HTR-8/SVneo (cell line): ENCODE measurements at regions not wholly inside any gene's neighbourhood (a gene's known extent, or its start where the extent isn't known, plus 50 kb on each side); places are given as distances from the start of the nearest gene placed in this dataset.
"Not testable (repeated sequence)": the region's sequence is repeated elsewhere in the genome, so short reads cannot be mapped to it uniquely, and the experiment has no call there.

Experiments used
- DNase-seq: peaks from one replicate; pipeline ENCODE4 v3.0.0; 2011; ENCODE audit warnings: low spot score, mixed read lengths; ENCODE audit not compliant: insufficient read length
- FAIRE-seq: peaks from 2 replicates; lab custom pipeline; 2011; peaks lifted over from hg19 to GRCh38; lab: Jason Lieb, UNC

- FAIRE-seq: not testable (repeated sequence)
Measured at GRCh38 chr6:112689183-112689858, 342.2 kb downstream of the RFPL4B start.

DNA sequence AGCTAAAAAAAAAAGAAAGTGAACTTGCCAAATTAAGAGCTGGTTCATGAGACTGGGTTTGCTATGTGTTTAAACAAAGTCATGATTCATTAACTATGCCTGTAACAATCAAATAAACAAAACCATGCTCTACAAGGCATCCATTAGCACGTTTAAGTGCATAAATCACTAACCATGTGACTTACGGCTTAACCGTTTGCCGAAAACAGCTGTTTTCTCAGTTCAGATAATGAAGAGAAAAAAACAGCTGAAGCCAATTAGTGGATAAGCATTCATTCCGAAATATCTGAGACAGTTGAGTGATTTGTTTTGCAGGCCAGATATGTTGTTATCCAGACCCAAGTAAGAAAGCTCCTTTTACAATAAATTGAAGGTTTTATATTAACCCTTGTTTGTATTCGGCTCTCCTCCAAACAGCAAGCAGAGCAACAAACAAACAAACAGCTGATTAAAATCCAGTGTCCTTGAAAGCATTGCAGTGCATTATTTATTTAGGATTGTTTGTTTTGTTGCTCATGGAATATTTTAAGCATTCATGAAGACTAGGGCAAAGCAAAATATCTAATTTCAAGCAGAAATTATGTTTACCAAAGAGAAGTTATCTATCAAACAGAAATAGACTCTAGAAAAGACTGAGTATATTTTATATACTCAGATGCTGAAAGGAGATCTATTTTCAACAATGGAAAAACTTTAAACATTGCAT lies 343.5 kb downstream of the RFPL4B start:
- DNase-seq (peak; percentile 25), FAIRE-seq (no peak)

More at GRCh38 chr6:112689183-112689858, 342.2 kb downstream of the RFPL4B start:
- not testable (repeated sequence) for DNase-seq

DNA sequence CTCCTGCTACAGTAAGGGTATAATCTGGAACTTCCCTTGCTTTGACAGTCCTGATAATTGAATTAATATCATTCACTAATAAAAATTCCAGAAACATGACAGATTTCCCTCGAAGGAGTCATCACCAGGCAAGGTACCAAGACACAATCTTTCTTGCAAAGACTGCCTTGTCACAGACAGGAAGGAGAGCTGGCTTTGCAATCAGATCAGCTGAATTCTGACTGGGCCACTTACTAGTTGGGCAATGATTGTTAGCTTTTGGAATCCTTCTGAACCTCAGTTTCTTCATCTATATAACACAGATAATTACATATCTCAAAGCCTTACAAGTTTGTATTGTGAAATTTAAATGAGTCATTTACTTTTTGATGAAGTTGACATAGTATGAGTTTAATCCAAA lies 344.2 kb downstream of the RFPL4B start:
- DNase-seq (peak; percentile 73), FAIRE-seq (no peak)

GRCh38 chr6:112695001-112695400 lies 347.9 kb downstream of the RFPL4B start:
- FAIRE-seq: no peak

DNA sequence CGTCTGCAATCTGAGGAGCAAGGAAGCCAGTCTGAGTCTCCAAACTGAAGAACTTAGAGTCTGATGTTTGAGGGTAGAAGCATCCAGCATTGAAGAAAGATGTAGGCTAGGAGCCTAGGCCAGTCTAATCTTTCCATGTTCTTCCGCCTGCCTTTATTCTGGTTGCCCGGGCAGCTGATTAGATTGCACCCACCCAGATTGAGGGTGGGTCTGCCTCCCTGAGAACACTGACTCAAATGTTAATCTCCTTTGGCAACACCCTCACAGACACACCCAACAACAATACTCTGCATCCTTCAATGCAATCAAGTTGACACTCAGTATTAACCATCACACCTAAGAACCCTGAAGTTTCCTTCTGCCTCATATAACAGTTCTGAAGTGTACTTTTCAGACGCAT lies 350.1 kb downstream of the RFPL4B start:
- FAIRE-seq (no peak), DNase-seq (no peak)

More at GRCh38 chr6:112695001-112695400, 347.9 kb downstream of the RFPL4B start:
- DNase-seq: no peak

GRCh38 chr6:112701201-112701600 lies 354.1 kb downstream of the RFPL4B start:
- FAIRE-seq (peak; percentile 76), DNase-seq (peak; percentile 45)

DNA sequence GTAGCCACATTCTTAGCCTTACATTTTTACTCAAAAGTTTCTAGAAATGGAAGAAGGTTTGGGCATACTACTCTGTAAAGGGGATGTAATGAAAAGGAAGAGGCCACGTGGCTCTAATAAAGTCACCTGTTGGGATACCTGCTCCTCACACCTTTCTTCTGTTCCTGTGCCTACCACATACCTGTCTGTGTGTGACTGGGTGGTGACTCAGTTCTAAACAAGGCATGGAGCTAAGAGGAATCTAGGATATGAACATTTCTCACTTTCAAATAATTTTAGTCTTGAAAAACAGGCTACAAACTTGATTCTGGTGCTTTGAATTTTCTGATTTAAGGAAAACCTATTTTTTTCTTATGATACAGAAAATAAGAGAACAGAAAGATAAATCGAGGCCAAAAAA lies 363.6 kb downstream of the RFPL4B start:
- FAIRE-seq (no peak), DNase-seq (no peak)

DNA sequence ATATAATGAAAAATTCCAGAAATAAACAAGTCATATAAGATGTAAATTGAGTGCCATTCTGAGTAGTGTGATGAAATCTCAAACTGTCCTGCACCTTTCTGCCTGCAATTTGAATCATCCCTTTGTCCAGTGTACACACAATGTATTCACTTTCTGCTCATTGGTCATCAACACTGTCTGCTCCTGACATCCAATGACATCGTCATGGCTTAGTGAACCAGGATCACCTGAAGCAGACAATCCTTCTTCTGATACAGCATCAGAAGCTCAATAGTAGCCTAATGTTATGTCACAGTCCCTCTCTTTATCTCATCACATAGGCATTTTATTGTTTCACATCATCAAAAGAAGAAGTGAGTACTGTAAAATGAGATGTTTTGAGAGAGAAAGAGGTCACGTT lies 366.3 kb downstream of the RFPL4B start:
- DNase-seq (no peak), FAIRE-seq (peak; percentile 76)

- no peak for FAIRE-seq
- no peak for DNase-seq
Measured at GRCh38 chr6:112717401-112717800, 370.3 kb downstream of the RFPL4B start.

DNA sequence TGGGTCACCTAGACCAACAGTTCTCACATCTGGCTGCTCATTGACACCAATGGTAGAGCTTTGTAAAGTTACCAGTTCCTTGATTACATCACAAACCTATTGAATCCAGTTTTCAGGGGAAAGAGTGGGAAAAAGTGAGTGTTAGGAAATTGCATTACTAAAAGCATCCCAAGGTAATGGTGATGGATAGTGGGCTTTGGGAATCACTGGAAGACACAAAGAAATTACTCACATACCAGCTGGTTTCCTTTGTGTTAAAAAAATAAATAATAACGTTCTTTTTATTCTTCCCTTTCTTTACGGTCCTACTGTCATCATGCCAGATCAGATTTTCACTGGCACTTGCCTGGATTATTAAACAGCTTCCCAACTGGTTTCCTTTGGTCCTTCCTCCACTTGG lies 370.7 kb downstream of the RFPL4B start:
- FAIRE-seq (no peak), DNase-seq (no peak)

DNA sequence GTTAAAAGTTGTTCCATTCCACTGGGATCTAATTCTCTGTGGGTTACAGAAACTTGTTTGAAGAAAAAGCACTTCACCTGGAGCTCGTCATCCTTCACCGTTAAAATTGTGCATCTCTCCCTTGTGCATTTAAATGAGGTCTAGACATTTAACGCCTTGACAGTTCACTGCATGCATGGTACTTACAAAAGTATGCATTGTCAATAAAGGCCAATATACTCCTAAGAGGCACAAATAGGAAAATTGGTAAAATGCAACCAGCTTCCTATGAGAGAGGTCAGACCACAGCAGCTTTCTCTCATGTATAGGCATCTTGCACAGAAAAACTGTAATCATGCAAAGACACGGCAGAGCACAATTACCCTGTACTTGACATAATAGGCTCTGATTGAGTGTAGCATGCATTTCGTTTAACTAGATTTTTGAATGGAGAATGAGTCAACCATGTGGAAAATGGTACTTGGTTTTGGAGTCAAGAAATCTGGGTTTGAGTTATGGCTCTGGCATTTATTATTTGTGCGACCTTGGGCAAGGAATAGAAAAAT lies 378.5 kb downstream of the RFPL4B start:
- FAIRE-seq: no peak
- DNase-seq: no peak

DNA sequence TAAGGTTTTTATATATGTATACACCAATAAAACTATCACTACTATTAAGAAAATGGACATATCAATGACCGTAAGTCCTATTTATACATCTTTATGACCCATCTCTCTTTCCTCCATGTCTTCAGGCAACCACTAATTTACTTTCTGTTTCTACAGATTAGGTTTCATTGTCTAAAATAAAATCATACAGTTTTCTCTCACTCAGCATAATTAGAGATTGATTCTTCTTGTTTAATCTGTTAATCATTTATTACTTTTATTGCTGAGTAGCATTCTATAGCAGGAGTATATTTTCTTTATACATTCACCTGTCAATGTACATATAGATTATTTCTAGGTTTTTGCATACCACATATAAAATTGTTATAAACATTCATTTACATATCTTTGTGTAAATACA lies 388.0 kb downstream of the RFPL4B start:
- DNase-seq (no peak), FAIRE-seq (no peak)

DNA sequence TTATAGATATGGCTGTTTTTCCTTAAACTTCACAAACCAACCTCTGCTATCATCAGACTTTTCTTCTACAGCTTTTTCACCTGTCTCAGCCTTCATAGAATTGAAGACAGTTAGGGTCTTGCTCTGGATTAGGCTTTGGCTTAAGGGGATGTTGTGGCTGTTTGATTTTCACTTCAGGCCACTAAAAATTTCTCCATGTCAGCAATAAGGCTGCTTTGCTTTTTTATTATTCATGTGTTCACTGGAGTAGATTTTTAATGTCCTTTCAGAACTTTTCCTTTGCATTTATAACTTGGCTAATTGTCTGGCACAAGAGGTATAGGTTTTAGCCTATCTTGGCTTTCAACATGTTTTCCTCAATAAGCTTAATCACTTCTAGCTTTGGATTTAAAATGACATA lies 392.6 kb downstream of the RFPL4B start:
- FAIRE-seq: no peak

GRCh38 chr6:112743323-112743722 lies 396.2 kb downstream of the RFPL4B start:
- FAIRE-seq: no peak

More for the DNA sequence above, 392.6 kb downstream of the RFPL4B start:
- no peak for DNase-seq

DNA sequence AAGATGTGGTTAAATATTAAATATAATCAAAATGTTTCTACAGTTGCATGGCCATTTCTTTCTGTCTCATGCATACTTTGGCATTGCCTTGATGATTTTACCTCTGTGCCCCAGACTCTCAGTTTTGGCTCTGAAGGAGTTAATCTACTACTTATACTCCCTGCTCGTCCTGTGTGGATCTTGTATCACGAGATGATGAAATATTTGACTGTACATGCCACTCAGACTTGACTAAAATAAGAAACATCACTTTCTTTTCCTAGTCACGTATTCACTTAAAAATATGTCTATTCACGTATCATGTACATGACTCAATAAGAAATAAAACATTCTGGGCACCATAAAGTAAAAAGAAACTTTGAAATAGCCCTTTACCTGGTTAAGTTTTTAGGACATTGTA lies 397.7 kb downstream of the RFPL4B start:
- no peak for DNase-seq
- no peak for FAIRE-seq

More at GRCh38 chr6:112743323-112743722, 396.2 kb downstream of the RFPL4B start:
- no peak for DNase-seq

GRCh38 chr6:112745765-112746164 lies 398.6 kb downstream of the RFPL4B start:
- FAIRE-seq: no peak

DNA sequence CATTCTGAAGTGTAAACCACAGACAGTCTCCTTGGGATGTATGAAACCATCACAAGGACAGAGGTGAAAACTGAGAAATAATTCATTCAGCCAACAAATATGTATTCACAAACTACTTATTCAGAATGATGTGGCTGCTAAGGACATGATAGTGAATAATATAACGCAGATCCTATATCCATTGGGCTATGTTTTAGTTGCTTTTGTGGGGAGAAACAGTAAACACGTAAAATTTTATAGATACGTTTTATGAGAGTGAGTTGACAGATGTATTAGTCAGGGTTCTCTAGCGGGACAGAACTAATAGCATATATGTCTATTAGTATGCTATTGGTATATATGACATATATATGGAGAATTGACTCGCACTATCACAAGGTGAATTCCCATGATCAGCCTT lies 402.5 kb downstream of the RFPL4B start:
- DNase-seq (no peak), FAIRE-seq (no peak)

More at GRCh38 chr6:112745765-112746164, 398.6 kb downstream of the RFPL4B start:
- DNase-seq: no peak

DNA sequence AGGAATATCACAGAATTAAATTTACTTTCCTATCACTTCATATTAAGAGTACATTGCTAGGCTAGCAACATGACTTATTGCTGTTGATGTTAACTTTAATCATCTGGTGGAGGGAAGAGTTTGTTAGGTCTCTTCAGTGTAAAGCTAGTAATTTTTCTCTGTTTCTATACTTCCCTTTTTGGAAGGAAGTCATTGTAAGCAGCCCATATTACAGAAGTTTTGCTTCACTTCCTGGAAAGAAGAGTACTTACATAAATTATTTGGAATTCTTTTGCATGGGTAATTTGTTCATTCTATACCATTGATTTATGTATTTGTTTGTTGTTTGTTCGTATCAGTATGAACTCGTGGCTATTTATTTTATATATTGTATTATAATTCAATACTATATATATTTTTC lies 405.2 kb downstream of the RFPL4B start:
- DNase-seq (no peak), FAIRE-seq (no peak)

- FAIRE-seq: no peak
- no peak for DNase-seq
Measured at GRCh38 chr6:112752791-112753190, 405.7 kb downstream of the RFPL4B start.

DNA sequence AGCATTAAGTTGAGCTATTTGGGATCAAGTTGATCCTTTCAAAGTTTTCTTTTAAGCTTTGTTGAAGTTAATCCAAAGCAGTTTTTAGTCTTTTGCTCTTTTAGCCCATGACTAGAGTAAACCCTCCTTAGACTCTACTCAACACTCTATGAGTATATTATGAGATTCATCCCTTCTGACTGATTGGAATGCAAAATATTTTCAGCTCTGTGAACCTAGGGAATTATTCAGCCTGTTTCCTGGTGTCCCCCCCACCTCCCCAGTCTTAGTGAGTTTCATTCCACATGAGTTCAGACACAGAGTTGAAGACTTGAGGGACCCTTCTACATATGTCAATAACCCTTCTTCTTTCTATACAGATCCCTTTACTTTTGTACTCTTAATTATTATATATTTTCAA lies 413.7 kb downstream of the RFPL4B start:
- no peak for DNase-seq
- no peak for FAIRE-seq

DNA sequence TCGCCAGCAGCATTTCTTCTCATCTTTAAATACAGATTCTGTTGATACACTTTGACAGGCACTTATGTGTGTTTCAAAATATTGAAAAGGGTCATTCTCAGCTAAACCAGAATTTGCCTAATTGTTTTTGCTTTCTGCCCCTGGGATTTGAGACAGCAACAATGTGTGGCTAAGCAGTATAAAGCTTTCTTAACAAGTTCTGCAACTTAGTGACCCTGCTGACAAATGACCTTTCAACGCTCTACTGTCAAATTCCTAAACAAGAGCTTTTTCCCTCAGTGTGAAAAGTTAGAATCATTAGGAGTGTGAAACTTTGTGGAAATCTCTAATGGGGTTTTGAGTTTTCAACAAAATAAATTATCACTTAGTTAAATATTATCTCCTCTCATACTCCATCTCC lies 414.6 kb downstream of the RFPL4B start:
- no peak for DNase-seq
- FAIRE-seq: no peak
